HEK293T (cell line): ENCODE measurements at regions not wholly inside any gene's neighbourhood (a gene's known extent, or its start where the extent isn't known, plus 50 kb on each side); places are given as distances from the start of the nearest gene placed in this dataset.

Experiments
- CTCF ChIA-PET: fragments of 350-600 bp; formaldehyde crosslinking; extraction: SDS; loops from one replicate; lab custom pipeline; 2021; ENCODE audit warnings: antibody characterized with exemption, inconsistent platforms; lab: Yijun Ruan, JAX
- POLR2A ChIA-PET: fragments of 350-600 bp; formaldehyde crosslinking; extraction: SDS; loops from one replicate; lab custom pipeline; 2020; ENCODE audit warnings: antibody characterized with exemption, inconsistent platforms; lab: Yijun Ruan, JAX
- DNase-seq: peaks from one replicate; pipeline ENCODE4 v3.0.0; 2012; ENCODE audit warnings: mixed read lengths; ENCODE audit errors: extremely low spot score
- ARNT ChIP-seq: fragments of 450-650 bp; IDR thresholded peaks from 2 replicates; pipeline ENCODE4 v1.6.1; 2017; ENCODE audit warnings: mild to moderate bottlenecking
- BHLHE40 ChIP-seq: fragments of 450-650 bp; IDR thresholded peaks from 2 replicates; pipeline ENCODE4 v1.6.1; 2016; ENCODE audit warnings: mild to moderate bottlenecking, moderate library complexity, borderline replicate concordance
- CTBP1 ChIP-seq: fragments of 450-650 bp; IDR thresholded peaks from 2 replicates; pipeline ENCODE4 v1.6.1; 2016; ENCODE audit warnings: borderline replicate concordance
- ELF4 ChIP-seq: fragments of 450-650 bp; IDR thresholded peaks from 2 replicates; pipeline ENCODE4 v1.6.1; 2017; ENCODE audit warnings: antibody characterized with exemption
- FOXA1 ChIP-seq: fragments of 450-650 bp; IDR thresholded peaks from 2 replicates; pipeline ENCODE4 v1.6.1; 2016; ENCODE audit warnings: mild to moderate bottlenecking
- FOXK2 ChIP-seq: fragments of 450-650 bp; IDR thresholded peaks from 2 replicates; pipeline ENCODE4 v1.6.1; 2016; ENCODE audit warnings: mild to moderate bottlenecking
- FOXM1 ChIP-seq: fragments of 450-650 bp; IDR thresholded peaks from 2 replicates; pipeline ENCODE4 v1.6.1; 2017; ENCODE audit warnings: mild to moderate bottlenecking, borderline replicate concordance
- HDGF ChIP-seq: fragments of 450-650 bp; IDR thresholded peaks from 2 replicates; pipeline ENCODE4 v1.6.1; 2017; ENCODE audit warnings: antibody characterized with exemption, borderline replicate concordance
- L3MBTL2 ChIP-seq: fragments of 450-650 bp; conservative IDR thresholded peaks from 2 replicates; pipeline ENCODE4 v1.6.1; 2016; ENCODE audit warnings: mild to moderate bottlenecking
- LEF1 ChIP-seq: fragments of 450-650 bp; IDR thresholded peaks from 2 replicates; pipeline ENCODE4 v1.6.1; 2017; ENCODE audit warnings: mild to moderate bottlenecking, borderline replicate concordance
- NFRKB ChIP-seq: fragments of 450-650 bp; IDR thresholded peaks from 2 replicates; pipeline ENCODE4 v1.6.1; 2016; ENCODE audit warnings: mild to moderate bottlenecking, moderate library complexity
- SP1 ChIP-seq: fragments of 450-650 bp; IDR thresholded peaks from 2 replicates; pipeline ENCODE4 v1.6.1; 2017
- SUZ12 ChIP-seq: fragments of 450-650 bp; IDR thresholded peaks from 2 replicates; pipeline ENCODE4 v1.6.1; 2016; ENCODE audit warnings: mild to moderate bottlenecking
- TARDBP ChIP-seq: fragments of 450-650 bp; IDR thresholded peaks from 2 replicates; pipeline ENCODE4 v1.6.1; 2016
- ZNF384 ChIP-seq: fragments of 450-650 bp; IDR thresholded peaks from 2 replicates; pipeline ENCODE4 v1.6.1; 2016
- TF ChIP-seq, protein P1 (sequence below): fragments of 450-650 bp; IDR thresholded peaks from 2 replicates; pipeline ENCODE4 v1.6.1; 2016

DNA sequence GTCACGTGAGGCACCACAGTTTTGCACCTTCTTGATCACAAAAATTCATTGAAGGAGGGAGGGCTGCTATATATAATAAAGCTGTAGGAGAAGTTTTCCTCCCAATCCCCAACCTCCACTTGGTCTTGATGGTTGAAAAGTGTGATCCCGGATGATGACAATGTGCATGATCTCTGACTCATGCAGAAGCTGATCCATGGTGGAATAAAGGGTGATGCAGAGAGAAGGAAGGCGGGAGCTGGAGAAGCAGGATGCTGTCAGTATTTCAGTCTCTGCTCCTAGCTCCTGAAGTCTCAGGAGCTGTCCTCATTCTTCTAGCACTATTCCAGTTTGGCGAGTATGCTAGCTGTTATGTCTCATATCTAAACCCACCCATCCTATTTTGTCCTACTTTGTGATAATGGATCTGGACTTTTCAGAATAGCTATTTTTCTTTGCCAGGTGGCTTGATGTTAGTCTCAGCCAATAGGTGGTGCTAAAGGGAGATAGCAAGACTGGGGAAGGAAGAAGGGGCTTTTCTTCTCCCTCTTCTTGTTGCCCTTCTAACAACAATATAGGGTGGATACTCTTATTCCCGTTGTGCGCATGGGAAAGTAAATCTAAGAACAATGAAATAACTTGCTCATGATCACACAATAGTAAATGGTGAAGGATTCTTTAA lies 65.6 kb upstream of the HTR2A start:
- ChIA-PET POLR2A (no interaction called here), CTCF (interaction anchor here (0.5 to 1.8 kb wide), 7 partner anchors 9 to 976 kb away, joined by 3 to 7 read pairs (median 3); no protein-coding TSS in a partner anchor)
- no peak for TF ChIP-seq ARNT
- TF ChIP-seq, protein P1, sequence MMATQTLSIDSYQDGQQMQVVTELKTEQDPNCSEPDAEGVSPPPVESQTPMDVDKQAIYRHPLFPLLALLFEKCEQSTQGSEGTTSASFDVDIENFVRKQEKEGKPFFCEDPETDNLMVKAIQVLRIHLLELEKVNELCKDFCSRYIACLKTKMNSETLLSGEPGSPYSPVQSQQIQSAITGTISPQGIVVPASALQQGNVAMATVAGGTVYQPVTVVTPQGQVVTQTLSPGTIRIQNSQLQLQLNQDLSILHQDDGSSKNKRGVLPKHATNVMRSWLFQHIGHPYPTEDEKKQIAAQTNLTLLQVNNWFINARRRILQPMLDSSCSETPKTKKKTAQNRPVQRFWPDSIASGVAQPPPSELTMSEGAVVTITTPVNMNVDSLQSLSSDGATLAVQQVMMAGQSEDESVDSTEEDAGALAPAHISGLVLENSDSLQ = no peak
- TF ChIP-seq NFRKB = no peak
- TF ChIP-seq CTBP1 = no peak
- TF ChIP-seq SP1 = no peak
- no peak for TF ChIP-seq SUZ12
- no peak for TF ChIP-seq ELF4
- no peak for TF ChIP-seq FOXA1
- no peak for TF ChIP-seq FOXM1
- no peak for TF ChIP-seq FOXK2
- peak; percentile 13 for DNase-seq

DNA sequence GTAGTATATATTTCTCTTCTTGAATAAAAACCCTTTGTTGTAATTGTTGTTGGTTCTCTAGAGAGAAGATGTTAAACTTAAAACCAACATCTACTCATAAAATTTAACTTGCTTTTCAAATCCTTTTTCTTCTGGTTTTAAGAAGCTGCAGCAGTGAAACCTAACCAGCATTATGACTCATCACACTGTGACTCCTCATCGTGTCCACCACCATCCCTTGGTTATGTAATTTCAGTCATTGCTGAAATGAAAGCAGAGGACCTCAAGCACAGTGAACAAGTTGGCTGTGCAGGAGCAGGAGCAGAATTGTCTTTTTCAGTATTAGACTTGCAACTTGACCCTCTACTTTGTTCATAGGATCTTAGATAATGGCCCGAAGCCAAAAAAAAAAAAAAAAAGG lies 64.9 kb upstream of the HTR2A start:
- TF ChIP-seq HDGF = no peak
- TF ChIP-seq SP1 = no peak
- TF ChIP-seq L3MBTL2 = no peak
- no peak for TF ChIP-seq FOXK2
- TF ChIP-seq CTBP1 = no peak
- no peak for TF ChIP-seq ELF4
- no peak for TF ChIP-seq BHLHE40
- no peak for TF ChIP-seq SUZ12
- TF ChIP-seq TARDBP = no peak
- no peak for TF ChIP-seq NFRKB
- TF ChIP-seq FOXM1 = no peak
- TF ChIP-seq ARNT = no peak
- TF ChIP-seq LEF1 = no peak
- TF ChIP-seq ZNF384 = no peak
- TF ChIP-seq, protein P1 = no peak
- DNase-seq = peak; percentile 6
- POLR2A ChIA-PET = no interaction called here
- CTCF ChIA-PET = interaction anchor here (0.6 to 1.8 kb wide), 4 partner anchors 11 to 507 kb away, joined by 3 to 7 read pairs (median 4); no protein-coding TSS in a partner anchor

DNA sequence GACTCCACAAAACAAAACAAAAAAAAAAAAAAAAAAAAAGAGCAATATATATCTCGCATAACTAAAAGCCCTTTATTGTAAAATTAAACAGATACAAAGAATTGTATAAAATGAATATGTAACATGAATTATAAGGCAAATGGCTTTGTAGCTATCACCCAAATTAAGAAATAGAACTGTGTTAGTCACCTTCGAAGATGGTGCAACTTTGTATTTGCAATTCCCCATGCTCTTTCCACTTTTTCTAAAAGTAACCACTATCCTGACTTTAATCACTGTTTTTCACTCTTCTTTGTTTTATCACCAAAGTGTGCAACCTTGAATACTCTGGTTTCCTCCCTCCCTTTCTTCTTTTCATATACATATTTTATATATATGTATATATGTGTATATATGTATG lies 57.1 kb upstream of the HTR2A start:
- CTCF ChIA-PET = interaction anchor here (1.1 kb wide), 1 partner anchor 9 kb away, joined by 3 read pairs; no protein-coding TSS in a partner anchor
- DNase-seq = no peak
- POLR2A ChIA-PET = no interaction called here
- TF ChIP-seq ARNT (no peak), HDGF (no peak), CTBP1 (no peak), FOXM1 (no peak), TARDBP (no peak)
- TF ChIP-seq, protein P1 = no peak

DNA sequence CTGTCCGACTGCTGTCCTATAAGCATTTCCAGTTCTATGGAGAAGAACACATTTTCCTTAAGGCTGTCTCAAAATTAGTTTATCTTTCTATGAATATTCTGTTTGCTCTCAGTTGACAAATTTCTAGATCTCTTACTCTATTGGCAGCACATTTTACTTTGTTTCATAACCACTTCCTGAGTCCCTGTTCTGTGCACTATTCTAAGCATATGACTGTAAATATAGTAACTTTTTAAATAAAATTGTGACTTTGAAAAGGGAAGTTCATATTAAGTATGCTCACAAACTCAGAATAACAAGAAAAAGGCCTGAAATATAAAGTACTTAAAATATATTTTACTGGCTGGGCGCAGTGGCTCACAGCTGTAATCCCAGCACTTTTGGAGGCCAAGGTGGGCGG lies 56.5 kb upstream of the HTR2A start:
- POLR2A ChIA-PET = no interaction called here
- TF ChIP-seq, protein P1 = no peak
- no peak for TF ChIP-seq ZNF384
- no peak for TF ChIP-seq NFRKB
- TF ChIP-seq BHLHE40 = no peak
- TF ChIP-seq SUZ12 = no peak
- no peak for TF ChIP-seq CTBP1
- TF ChIP-seq ARNT = no peak
- TF ChIP-seq TARDBP = no peak
- no peak for TF ChIP-seq FOXA1
- TF ChIP-seq HDGF = no peak
- CTCF ChIA-PET = interaction anchor here (1.1 kb wide), 1 partner anchor 9 kb away, joined by 3 read pairs; no protein-coding TSS in a partner anchor
- DNase-seq = no peak

DNA sequence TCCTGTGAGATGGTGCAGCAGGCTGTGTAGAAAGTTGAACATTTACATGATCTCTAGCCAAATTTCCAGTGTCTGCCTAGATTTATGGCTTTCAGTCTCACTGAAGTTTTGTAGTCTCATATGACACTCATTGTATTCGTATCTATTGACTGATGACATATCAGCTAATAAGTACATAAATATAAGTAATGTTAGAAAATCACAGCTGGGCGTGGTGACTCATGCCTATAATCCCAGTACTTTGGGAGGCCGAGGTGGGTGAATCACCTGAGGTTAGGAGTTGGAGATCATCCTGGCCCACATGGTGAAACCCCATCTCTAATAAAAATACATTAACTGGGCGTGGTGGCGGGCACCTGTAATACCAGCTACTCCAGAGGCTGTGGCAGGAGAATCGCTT lies 54.7 kb upstream of the HTR2A start:
- ChIA-PET POLR2A (no interaction called here), CTCF (no interaction called here)
- no peak for DNase-seq
- TF ChIP-seq, protein P1 = no peak
- no peak for TF ChIP-seq BHLHE40
- no peak for TF ChIP-seq TARDBP
- no peak for TF ChIP-seq HDGF
- no peak for TF ChIP-seq FOXK2
- TF ChIP-seq FOXA1 = no peak
- no peak for TF ChIP-seq SUZ12
- no peak for TF ChIP-seq SP1
